ENCODE measurements at regions not wholly inside any gene's neighbourhood (a gene's known extent, or its start where the extent isn't known, plus 50 kb on each side); places are given as distances from the start of the nearest gene placed in this dataset.

- no peak for DNase-seq (ENCODE audit: low spot score)
These were observed 642.3 kb downstream of the TBL1XR1 start for GRCh38 chr3:176554791-176555654.

GRCh38 chr3:176554264-176554663 lies 643.0 kb downstream of the TBL1XR1 start:
- DNase-seq (ENCODE audit: low spot score): no peak

GRCh38 chr3:176526942-176527341 lies 670.3 kb downstream of the TBL1XR1 start:
- no peak for DNase-seq (ENCODE audit: low spot score)

GRCh38 chr3:176526225-176526624 lies 671.1 kb downstream of the TBL1XR1 start:
- DNase-seq (ENCODE audit: low spot score): no peak

GRCh38 chr3:176523114-176523513 lies 674.2 kb downstream of the TBL1XR1 start:
- no peak for DNase-seq (ENCODE audit: low spot score)

GRCh38 chr3:176522436-176522835 lies 674.8 kb downstream of the TBL1XR1 start:
- DNase-seq (ENCODE audit: low spot score): peak; percentile 2

- no peak for DNase-seq (ENCODE audit: low spot score)
These were observed 675.6 kb downstream of the TBL1XR1 start for GRCh38 chr3:176521531-176522175.

GRCh38 chr3:176514297-176514696 lies 683.0 kb downstream of the TBL1XR1 start:
- peak; percentile 19 for DNase-seq (ENCODE audit: low spot score)

GRCh38 chr3:176513604-176514003 lies 683.7 kb downstream of the TBL1XR1 start:
- DNase-seq (ENCODE audit: low spot score): no peak

- no peak for DNase-seq (ENCODE audit: low spot score)
These were observed 685.2 kb downstream of the TBL1XR1 start for GRCh38 chr3:176512037-176512436.

GRCh38 chr3:176510097-176510496 lies 687.2 kb downstream of the TBL1XR1 start:
- DNase-seq (ENCODE audit: low spot score): no peak

GRCh38 chr3:176505878-176506621 lies 691.2 kb downstream of the TBL1XR1 start:
- DNase-seq (ENCODE audit: low spot score): no peak

GRCh38 chr3:176491084-176491483 lies 706.2 kb downstream of the TBL1XR1 start:
- no peak for DNase-seq (ENCODE audit: low spot score)

GRCh38 chr3:176490357-176490756 lies 706.9 kb downstream of the TBL1XR1 start:
- DNase-seq (ENCODE audit: low spot score): no peak

- no peak for DNase-seq (ENCODE audit: low spot score)
These were observed 718.0 kb downstream of the TBL1XR1 start for GRCh38 chr3:176479248-176479647.

- DNase-seq (ENCODE audit: low spot score): no peak
These were observed 727.5 kb downstream of the TBL1XR1 start for GRCh38 chr3:176469694-176470205.

GRCh38 chr3:176463610-176464009 lies 733.7 kb downstream of the TBL1XR1 start:
- no peak for DNase-seq (ENCODE audit: low spot score)

- DNase-seq (ENCODE audit: low spot score): no peak
These were observed 749.9 kb downstream of the TBL1XR1 start for GRCh38 chr3:176447369-176447768.

- DNase-seq (ENCODE audit: low spot score): no peak
These were observed 755.0 kb downstream of the TBL1XR1 start for GRCh38 chr3:176442326-176442725.

GRCh38 chr3:176439729-176440128 lies 757.6 kb downstream of the TBL1XR1 start:
- no peak for DNase-seq (ENCODE audit: low spot score)

- DNase-seq (ENCODE audit: low spot score): no peak
These were observed 765.3 kb downstream of the TBL1XR1 start for GRCh38 chr3:176431991-176432390.

GRCh38 chr3:176431038-176431418 lies 766.3 kb downstream of the TBL1XR1 start:
- no peak for DNase-seq (ENCODE audit: low spot score)

Measured in activated CD4-positive, alpha-beta T cell treated with anti-CD3 and anti-CD28 coated beads, Interleukin-2, Interleukin-4, amounts not matched to agents 100 ng/mL and 50 ng/mL, durations not matched to agents 16 hours and 8 hours (primary cell).